ENCODE measurements at regions not wholly inside any gene's neighbourhood (a gene's known extent, or its start where the extent isn't known, plus 50 kb on each side); places are given as distances from the start of the nearest gene placed in this dataset.
"Not testable (repeated sequence)": the region's sequence is repeated elsewhere in the genome, so short reads cannot be mapped to it uniquely, and the experiment has no call there.

- no peaks in the 10 kb centered on the region for H3K27me3 ChIP-seq (replicated peaks in 1 of 2; ENCODE audit: control insufficient read depth in 2 of 2, extremely low read depth in 1 of 2, insufficient read depth in 2 of 2, low read length in 1 of 2)
- H3K9me3 Mint-ChIP-seq = no peaks in the 10 kb centered on the region
- H3K27ac Mint-ChIP-seq = no peak overlapping the region
- CTCF ChIA-PET = no interaction called here
- H3K27ac ChIP-seq (ENCODE audit: low read length) = no peak overlapping the region
- no peaks in the 10 kb centered on the region for H3K27me3 Mint-ChIP-seq
- no peaks in the 10 kb centered on the region for H3K36me3 Mint-ChIP-seq
- H3K4me1 Mint-ChIP-seq = no peaks in the 10 kb centered on the region
- no peaks in the 10 kb centered on the region for H3K9me3 ChIP-seq
- no peaks in the 10 kb centered on the region for H3K36me3 ChIP-seq (ENCODE audit: control insufficient read depth in 2 of 2, extremely low read depth in 1 of 2, insufficient read depth in 1 of 2, low read length in 1 of 2)
- ATAC-seq (replicated peaks in 1 of 4) = no peak
- H3K4me3 Mint-ChIP-seq = no peak overlapping the region
- no peak for DNase-seq
- POLR2A ChIA-PET = no interaction called here
- WGBS (ENCODE audit: insufficient coverage) = no CpG with 5 or more reads among the region's 1 CpG
- H3K4me1 ChIP-seq (ENCODE audit: control insufficient read depth in 1 of 2, extremely low read depth in 1 of 2, insufficient read depth in 2 of 2, low read length in 2 of 2) = no peaks in the 10 kb centered on the region
- H3K4me3 ChIP-seq (ENCODE audit: control insufficient read depth in 1 of 2, extremely low read depth in 1 of 2, low read length in 1 of 2) = no peak overlapping the region
Measured at GRCh38 chr13:59064042-59064441, 1099.7 kb downstream of the DIAPH3 start.

DNA sequence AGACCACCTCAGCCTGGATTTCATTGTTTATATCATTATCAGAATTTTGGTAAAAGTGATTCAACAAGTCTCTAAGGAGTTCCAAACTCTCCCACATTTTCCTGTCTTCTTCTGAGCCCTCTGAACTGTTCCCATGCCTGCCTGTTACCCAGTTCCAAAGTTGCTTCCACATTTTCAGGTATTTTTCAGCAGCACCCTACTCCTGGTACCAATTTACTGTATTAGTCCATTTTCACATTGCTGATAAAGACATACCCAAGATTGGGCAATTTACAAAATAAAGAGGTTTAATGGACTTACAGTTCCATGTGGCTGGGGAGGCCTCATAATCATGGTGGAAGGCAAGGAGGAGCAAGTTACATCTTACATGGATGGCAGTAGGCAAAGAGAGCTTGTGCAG, 1087.3 kb downstream of the DIAPH3 start:
- H3K9me3 Mint-ChIP-seq = peaks cover 9 to 36% (median 24%) of the 10 kb centered on the region in 3 donors
- H3K9me3 ChIP-seq; H3K4me3 ChIP-seq (ENCODE audit: control insufficient read depth in 1 of 2, extremely low read depth in 1 of 2, low read length in 1 of 2); H3K27ac Mint-ChIP-seq; DNase-seq; CTCF ChIA-PET; POLR2A ChIA-PET; H3K27me3 ChIP-seq (replicated peaks in 1 of 2; ENCODE audit: control insufficient read depth in 2 of 2, extremely low read depth in 1 of 2, insufficient read depth in 2 of 2, low read length in 1 of 2); H3K36me3 Mint-ChIP-seq; H3K4me1 ChIP-seq (ENCODE audit: control insufficient read depth in 1 of 2, extremely low read depth in 1 of 2, insufficient read depth in 2 of 2, low read length in 2 of 2); ATAC-seq (replicated peaks in 1 of 4); H3K4me3 Mint-ChIP-seq; H3K4me1 Mint-ChIP-seq; H3K27ac ChIP-seq (ENCODE audit: low read length); H3K36me3 ChIP-seq (ENCODE audit: control insufficient read depth in 2 of 2, extremely low read depth in 1 of 2, insufficient read depth in 1 of 2, low read length in 1 of 2); H3K27me3 Mint-ChIP-seq: not testable (repeated sequence)

- no peaks in the 10 kb centered on the region for H3K36me3 ChIP-seq (ENCODE audit: control insufficient read depth in 2 of 2, extremely low read depth in 1 of 2, insufficient read depth in 1 of 2, low read length in 1 of 2)
- no peak for DNase-seq
- Mint-ChIP-seq H3K4me3 (no peak overlapping the region), H3K27ac (no peak overlapping the region), H3K27me3 (no peaks in the 10 kb centered on the region), H3K9me3 (peaks cover 4 to 10% (median 5%) of the 10 kb centered on the region in 3 donors), H3K4me1 (no peaks in the 10 kb centered on the region), H3K36me3 (no peaks in the 10 kb centered on the region)
- H3K27me3 ChIP-seq (replicated peaks in 1 of 2; ENCODE audit: control insufficient read depth in 2 of 2, extremely low read depth in 1 of 2, insufficient read depth in 2 of 2, low read length in 1 of 2) = no peaks in the 10 kb centered on the region
- no peaks in the 10 kb centered on the region for H3K4me1 ChIP-seq (ENCODE audit: control insufficient read depth in 1 of 2, extremely low read depth in 1 of 2, insufficient read depth in 2 of 2, low read length in 2 of 2)
- H3K27ac ChIP-seq (ENCODE audit: low read length) = no peak overlapping the region
- H3K4me3 ChIP-seq (ENCODE audit: control insufficient read depth in 1 of 2, extremely low read depth in 1 of 2, low read length in 1 of 2) = no peak overlapping the region
- ATAC-seq (replicated peaks in 1 of 4) = no peak
- WGBS (ENCODE audit: insufficient coverage) = 100% methylated on average over 1 of the region's 2 CpGs
- H3K9me3 ChIP-seq = no peaks in the 10 kb centered on the region
- CTCF ChIA-PET = no interaction called here
- POLR2A ChIA-PET = no interaction called here
Measured at GRCh38 chr13:59086147-59086546, 1077.6 kb downstream of the DIAPH3 start.

DNA sequence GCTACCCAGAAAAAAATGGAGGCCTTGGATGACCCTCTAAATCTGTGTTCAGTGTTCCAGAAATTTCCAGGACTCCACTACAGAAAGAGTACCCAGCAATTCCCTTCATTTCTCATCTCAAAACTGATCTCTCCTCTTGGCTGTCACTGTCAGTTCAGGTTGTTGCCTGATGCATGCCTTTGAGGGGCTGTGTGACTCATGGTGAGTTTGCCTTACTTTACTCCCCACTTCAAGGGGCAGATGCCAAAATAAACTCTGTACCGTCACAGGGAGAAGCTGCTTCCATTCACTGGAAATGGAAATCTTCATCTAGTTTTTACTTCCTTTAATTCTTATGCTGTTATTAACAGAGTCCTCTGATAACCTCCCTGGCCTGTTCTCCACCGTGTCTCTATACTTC, 1075.0 kb downstream of the DIAPH3 start:
- 78% methylated on average over 2 of the region's 2 CpGs for WGBS (ENCODE audit: insufficient coverage)
- H3K4me1 ChIP-seq (ENCODE audit: control insufficient read depth in 1 of 2, extremely low read depth in 1 of 2, insufficient read depth in 2 of 2, low read length in 2 of 2) = no peaks in the 10 kb centered on the region
- Mint-ChIP-seq H3K27ac (no peak overlapping the region), H3K27me3 (no peaks in the 10 kb centered on the region), H3K36me3 (no peaks in the 10 kb centered on the region), H3K4me1 (no peaks in the 10 kb centered on the region), H3K9me3 (peaks cover 2 to 8% (median 4%) of the 10 kb centered on the region in 3 donors), H3K4me3 (no peak overlapping the region)
- H3K27ac ChIP-seq (ENCODE audit: low read length) = no peak overlapping the region
- H3K27me3 ChIP-seq (replicated peaks in 1 of 2; ENCODE audit: control insufficient read depth in 2 of 2, extremely low read depth in 1 of 2, insufficient read depth in 2 of 2, low read length in 1 of 2) = no peaks in the 10 kb centered on the region
- CTCF ChIA-PET = no interaction called here
- H3K36me3 ChIP-seq (ENCODE audit: control insufficient read depth in 2 of 2, extremely low read depth in 1 of 2, insufficient read depth in 1 of 2, low read length in 1 of 2) = no peaks in the 10 kb centered on the region
- H3K4me3 ChIP-seq (ENCODE audit: control insufficient read depth in 1 of 2, extremely low read depth in 1 of 2, low read length in 1 of 2) = no peak overlapping the region
- no peak for DNase-seq
- no peaks in the 10 kb centered on the region for H3K9me3 ChIP-seq
- POLR2A ChIA-PET = no interaction called here
- ATAC-seq (replicated peaks in 1 of 4) = no peak

- H3K27ac Mint-ChIP-seq = no peak overlapping the region
- no peaks in the 10 kb centered on the region for H3K4me1 ChIP-seq (ENCODE audit: control insufficient read depth in 1 of 2, extremely low read depth in 1 of 2, insufficient read depth in 2 of 2, low read length in 2 of 2)
- DNase-seq (no peak), ATAC-seq (replicated peaks in 1 of 4) (no peak)
- no peaks in the 10 kb centered on the region for H3K4me1 Mint-ChIP-seq
- H3K9me3 ChIP-seq = no peaks in the 10 kb centered on the region
- H3K4me3 ChIP-seq (ENCODE audit: control insufficient read depth in 1 of 2, extremely low read depth in 1 of 2, low read length in 1 of 2) = no peak overlapping the region
- H3K36me3 ChIP-seq (ENCODE audit: control insufficient read depth in 2 of 2, extremely low read depth in 1 of 2, insufficient read depth in 1 of 2, low read length in 1 of 2) = no peaks in the 10 kb centered on the region
- no peak overlapping the region for H3K4me3 Mint-ChIP-seq
- 20% methylated on average over 1 of the region's 2 CpGs for WGBS (ENCODE audit: insufficient coverage)
- H3K27me3 Mint-ChIP-seq = no peaks in the 10 kb centered on the region
- ChIA-PET POLR2A (no interaction called here), CTCF (no interaction called here)
- H3K27ac ChIP-seq (ENCODE audit: low read length) = no peak overlapping the region
- H3K36me3 Mint-ChIP-seq = no peaks in the 10 kb centered on the region
- H3K27me3 ChIP-seq (replicated peaks in 1 of 2; ENCODE audit: control insufficient read depth in 2 of 2, extremely low read depth in 1 of 2, insufficient read depth in 2 of 2, low read length in 1 of 2) = no peaks in the 10 kb centered on the region
- peaks cover 0 to 8% (median 0%) of the 10 kb centered on the region in 3 donors for H3K9me3 Mint-ChIP-seq
Measured at GRCh38 chr13:59094181-59094580, 1069.5 kb downstream of the DIAPH3 start.

- ChIA-PET CTCF (no interaction called here), POLR2A (no interaction called here)
- Mint-ChIP-seq H3K27ac (no peak overlapping the region), H3K4me3 (no peak overlapping the region), H3K4me1 (no peaks in the 10 kb centered on the region), H3K27me3 (no peaks in the 10 kb centered on the region), H3K9me3 (peaks cover 0 to 8% (median 0%) of the 10 kb centered on the region in 3 donors), H3K36me3 (no peaks in the 10 kb centered on the region)
- H3K9me3 ChIP-seq = no peaks in the 10 kb centered on the region
- 94% methylated on average over 3 of the region's 6 CpGs for WGBS (ENCODE audit: insufficient coverage)
- no peak overlapping the region for H3K27ac ChIP-seq (ENCODE audit: low read length)
- H3K4me1 ChIP-seq (ENCODE audit: control insufficient read depth in 1 of 2, extremely low read depth in 1 of 2, insufficient read depth in 2 of 2, low read length in 2 of 2) = no peaks in the 10 kb centered on the region
- H3K27me3 ChIP-seq (replicated peaks in 1 of 2; ENCODE audit: control insufficient read depth in 2 of 2, extremely low read depth in 1 of 2, insufficient read depth in 2 of 2, low read length in 1 of 2) = no peaks in the 10 kb centered on the region
- DNase-seq (no peak), ATAC-seq (replicated peaks in 1 of 4) (no peak)
- H3K4me3 ChIP-seq (ENCODE audit: control insufficient read depth in 1 of 2, extremely low read depth in 1 of 2, low read length in 1 of 2) = no peak overlapping the region
- H3K36me3 ChIP-seq (ENCODE audit: control insufficient read depth in 2 of 2, extremely low read depth in 1 of 2, insufficient read depth in 1 of 2, low read length in 1 of 2) = no peaks in the 10 kb centered on the region
Measured at GRCh38 chr13:59099182-59099974, 1064.3 kb downstream of the DIAPH3 start.

All from T-cell (primary cell).